Panc1 (cell line): ENCODE measurements at regions not wholly inside any gene's neighbourhood (a gene's known extent, or its start where the extent isn't known, plus 50 kb on each side); places are given as distances from the start of the nearest gene placed in this dataset.

ENCODE experiments used
- POLR2AphosphoS5 ChIP-seq: IDR thresholded peaks from 2 replicates; pipeline ENCODE4 v1.6.1; 2012; ENCODE audit warnings: mild to moderate bottlenecking, low read depth, low read length, moderate library complexity
- SIN3A ChIP-seq: IDR thresholded peaks from 2 replicates; pipeline ENCODE4 v1.6.1; 2012; ENCODE audit warnings: low read depth, mild to moderate bottlenecking, low read length, moderate library complexity, borderline replicate concordance; ENCODE audit not compliant: insufficient read depth
- TF ChIP-seq, protein P1 (sequence below): fragments of 450-650 bp; IDR thresholded peaks from 2 replicates; pipeline ENCODE4 v1.5.1; 2017; ENCODE audit warnings: mild to moderate bottlenecking
- TF ChIP-seq, protein P2 (sequence below), 2 experiments: IDR thresholded peaks; 2 replicates each; pipeline ENCODE4 v1.6.1; 2011 to 2012; ENCODE audit warnings: low read depth in 2 of 2, control low read depth in 1 of 2, low read length in 1 of 2, mild to moderate bottlenecking in 1 of 2, moderate library complexity in 1 of 2; ENCODE audit not compliant: insufficient read depth in 1 of 2

DNA sequence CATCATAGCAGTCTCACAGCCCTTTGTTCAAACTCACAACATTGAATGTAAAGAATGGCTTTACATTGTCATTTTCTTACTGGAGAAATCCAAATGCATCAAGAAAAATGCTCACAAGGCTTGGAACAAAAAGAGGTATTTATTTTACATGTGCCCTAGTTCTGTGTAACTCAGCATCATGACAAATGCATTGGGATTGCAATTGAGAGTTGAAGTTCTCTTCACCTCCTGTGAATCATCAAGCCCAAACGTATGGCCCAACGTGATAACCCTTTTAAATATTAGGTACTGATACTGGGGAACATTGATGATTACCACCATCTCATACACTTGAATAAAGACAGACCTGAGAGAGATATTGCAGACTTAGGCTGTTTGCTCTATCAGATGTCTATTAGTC, 61.6 kb downstream of the GASK1B start:
- TF ChIP-seq, protein P1, sequence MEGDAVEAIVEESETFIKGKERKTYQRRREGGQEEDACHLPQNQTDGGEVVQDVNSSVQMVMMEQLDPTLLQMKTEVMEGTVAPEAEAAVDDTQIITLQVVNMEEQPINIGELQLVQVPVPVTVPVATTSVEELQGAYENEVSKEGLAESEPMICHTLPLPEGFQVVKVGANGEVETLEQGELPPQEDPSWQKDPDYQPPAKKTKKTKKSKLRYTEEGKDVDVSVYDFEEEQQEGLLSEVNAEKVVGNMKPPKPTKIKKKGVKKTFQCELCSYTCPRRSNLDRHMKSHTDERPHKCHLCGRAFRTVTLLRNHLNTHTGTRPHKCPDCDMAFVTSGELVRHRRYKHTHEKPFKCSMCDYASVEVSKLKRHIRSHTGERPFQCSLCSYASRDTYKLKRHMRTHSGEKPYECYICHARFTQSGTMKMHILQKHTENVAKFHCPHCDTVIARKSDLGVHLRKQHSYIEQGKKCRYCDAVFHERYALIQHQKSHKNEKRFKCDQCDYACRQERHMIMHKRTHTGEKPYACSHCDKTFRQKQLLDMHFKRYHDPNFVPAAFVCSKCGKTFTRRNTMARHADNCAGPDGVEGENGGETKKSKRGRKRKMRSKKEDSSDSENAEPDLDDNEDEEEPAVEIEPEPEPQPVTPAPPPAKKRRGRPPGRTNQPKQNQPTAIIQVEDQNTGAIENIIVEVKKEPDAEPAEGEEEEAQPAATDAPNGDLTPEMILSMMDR, result no peak
- TF ChIP-seq, protein P2, sequence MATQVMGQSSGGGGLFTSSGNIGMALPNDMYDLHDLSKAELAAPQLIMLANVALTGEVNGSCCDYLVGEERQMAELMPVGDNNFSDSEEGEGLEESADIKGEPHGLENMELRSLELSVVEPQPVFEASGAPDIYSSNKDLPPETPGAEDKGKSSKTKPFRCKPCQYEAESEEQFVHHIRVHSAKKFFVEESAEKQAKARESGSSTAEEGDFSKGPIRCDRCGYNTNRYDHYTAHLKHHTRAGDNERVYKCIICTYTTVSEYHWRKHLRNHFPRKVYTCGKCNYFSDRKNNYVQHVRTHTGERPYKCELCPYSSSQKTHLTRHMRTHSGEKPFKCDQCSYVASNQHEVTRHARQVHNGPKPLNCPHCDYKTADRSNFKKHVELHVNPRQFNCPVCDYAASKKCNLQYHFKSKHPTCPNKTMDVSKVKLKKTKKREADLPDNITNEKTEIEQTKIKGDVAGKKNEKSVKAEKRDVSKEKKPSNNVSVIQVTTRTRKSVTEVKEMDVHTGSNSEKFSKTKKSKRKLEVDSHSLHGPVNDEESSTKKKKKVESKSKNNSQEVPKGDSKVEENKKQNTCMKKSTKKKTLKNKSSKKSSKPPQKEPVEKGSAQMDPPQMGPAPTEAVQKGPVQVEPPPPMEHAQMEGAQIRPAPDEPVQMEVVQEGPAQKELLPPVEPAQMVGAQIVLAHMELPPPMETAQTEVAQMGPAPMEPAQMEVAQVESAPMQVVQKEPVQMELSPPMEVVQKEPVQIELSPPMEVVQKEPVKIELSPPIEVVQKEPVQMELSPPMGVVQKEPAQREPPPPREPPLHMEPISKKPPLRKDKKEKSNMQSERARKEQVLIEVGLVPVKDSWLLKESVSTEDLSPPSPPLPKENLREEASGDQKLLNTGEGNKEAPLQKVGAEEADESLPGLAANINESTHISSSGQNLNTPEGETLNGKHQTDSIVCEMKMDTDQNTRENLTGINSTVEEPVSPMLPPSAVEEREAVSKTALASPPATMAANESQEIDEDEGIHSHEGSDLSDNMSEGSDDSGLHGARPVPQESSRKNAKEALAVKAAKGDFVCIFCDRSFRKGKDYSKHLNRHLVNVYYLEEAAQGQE (IDR thresholded peaks at IDR 0.05; ENCODE audit: insufficient read depth in 1 of 2, low read depth in 2 of 2, low read length in 1 of 2), result no peak
- TF ChIP-seq POLR2AphosphoS5 (no peak), SIN3A (no peak)
